Endodermal cell (in vitro differentiated cells): ENCODE measurements at regions not wholly inside any gene's neighbourhood (a gene's known extent, or its start where the extent isn't known, plus 50 kb on each side); places are given as distances from the start of the nearest gene placed in this dataset.

ENCODE experiments used
- DNase-seq: peaks from one replicate; pipeline ENCODE4 v3.0.0-alpha.2; 2017
- H3K27ac ChIP-seq: 2 replicates; pipeline ENCODE4 v1.5.1; 2013; ENCODE audit warnings: mild to moderate bottlenecking, low read depth, low read length, moderate library complexity
- H3K27me3 ChIP-seq: 2 replicates; pipeline ENCODE4 v1.6.1; 2013; ENCODE audit warnings: mild to moderate bottlenecking, low read length, moderate library complexity; ENCODE audit not compliant: insufficient read depth, control insufficient read depth, poor library complexity, severe bottlenecking
- H3K36me3 ChIP-seq: 2 replicates; pipeline ENCODE4 v1.7.0; 2013; ENCODE audit warnings: mild to moderate bottlenecking, low read length, moderate library complexity; ENCODE audit not compliant: control insufficient read depth, insufficient read depth
- H3K4me1 ChIP-seq: one replicate; pipeline ENCODE4 v1.7.0; 2013; ENCODE audit warnings: low read length; ENCODE audit not compliant: control insufficient read depth, insufficient read depth
- H3K4me3 ChIP-seq: 2 replicates; pipeline ENCODE4 v1.5.1; 2013; ENCODE audit warnings: mild to moderate bottlenecking, low read length, moderate library complexity
- H3K9ac ChIP-seq: 2 replicates; pipeline ENCODE4 v1.6.1; 2013; ENCODE audit warnings: mild to moderate bottlenecking, low read length, moderate library complexity; ENCODE audit not compliant: poor library complexity, severe bottlenecking; ENCODE audit errors: extremely low read depth
- H3K9me3 ChIP-seq: 2 replicates; pipeline ENCODE4 v1.6.1; 2013; ENCODE audit warnings: mild to moderate bottlenecking, low read length, moderate library complexity; ENCODE audit not compliant: control insufficient read depth
- H3K27ac Mint-ChIP-seq: 2 replicates; pipeline ENCODE4 v1.8.0; 2020; ENCODE audit warnings: mixed read lengths
- H3K27me3 Mint-ChIP-seq: 2 replicates; pipeline ENCODE4 v1.8.0; 2021; ENCODE audit warnings: mild to moderate bottlenecking, mixed read lengths; ENCODE audit not compliant: insufficient read depth
- H3K36me3 Mint-ChIP-seq: 2 replicates; pipeline ENCODE4 v1.8.0; 2020; ENCODE audit warnings: low read depth, mixed read lengths
- H3K4me1 Mint-ChIP-seq: 2 replicates; pipeline ENCODE4 v1.8.0; 2020; ENCODE audit warnings: mixed read lengths
- H3K4me3 Mint-ChIP-seq: 2 replicates; pipeline ENCODE4 v1.8.0; 2020; ENCODE audit warnings: mild to moderate bottlenecking, moderate library complexity, mixed read lengths
- H3K9me3 Mint-ChIP-seq: 2 replicates; pipeline ENCODE4 v1.8.0; 2020; ENCODE audit warnings: mild to moderate bottlenecking, mixed read lengths
- CTCF ChIP-seq: fragments of 200-600 bp; sonication (generic); conservative IDR thresholded peaks from 2 replicates; pipeline ENCODE4 v1.5.0; 2021; ENCODE audit warnings: antibody characterized with exemption, mild to moderate bottlenecking
- WGBS, 2 experiments: methylation state at CpG; one replicate each; pipeline versions ENCODE4 v1.1.5 to v1.1.7; 2013; ENCODE audit warnings: missing lambda C conversion rate in 2 of 2, mixed read lengths in 1 of 2; ENCODE audit not compliant: insufficient coverage in 1 of 2, insufficient read length in 1 of 2; 5-methylcytosine and 5-hydroxymethylcytosine counted together

- no peak for DNase-seq
- WGBS, 2 experiments = 92 to 100% methylated on average over 2 to 3 of the region's 3 CpGs
- Histone ChIP-seq H3K4me1 (no peaks in the 10 kb centered on the region), H3K9me3 (no peaks in the 10 kb centered on the region), H3K27me3 (no peaks in the 10 kb centered on the region), H3K36me3 (no peaks in the 10 kb centered on the region), H3K9ac (no peak overlapping the region), H3K27ac (no peak overlapping the region), H3K4me3 (no peak overlapping the region)
- H3K9me3 Mint-ChIP-seq = no peaks in the 10 kb centered on the region
- H3K4me1 Mint-ChIP-seq = no peaks in the 10 kb centered on the region
- TF ChIP-seq CTCF = no peak
- no peak overlapping the region for H3K4me3 Mint-ChIP-seq
- no peaks in the 10 kb centered on the region for H3K36me3 Mint-ChIP-seq
- no peaks in the 10 kb centered on the region for H3K27me3 Mint-ChIP-seq
- H3K27ac Mint-ChIP-seq = no peak overlapping the region
These were observed 946.4 kb upstream of the PTPRD start for GRCh38 chr9:11559001-11559776.

GRCh38 chr9:11577522-11577921 lies 964.7 kb upstream of the PTPRD start:
- H3K36me3 ChIP-seq = no peaks in the 10 kb centered on the region
- WGBS, 2 experiments = 95% methylated on average over 2 of the region's 2 CpGs; no CpG with 5 or more reads in 1 of the 2 experiments
- TF ChIP-seq CTCF = no peak
- no peak overlapping the region for H3K4me3 ChIP-seq
- H3K27ac ChIP-seq = no peak overlapping the region
- Mint-ChIP-seq H3K27me3 (no peaks in the 10 kb centered on the region), H3K4me1 (peaks cover 5% of the 10 kb centered on the region), H3K4me3 (no peak overlapping the region), H3K36me3 (no peaks in the 10 kb centered on the region), H3K27ac (no peak overlapping the region), H3K9me3 (no peaks in the 10 kb centered on the region)
- H3K9ac ChIP-seq = no peak overlapping the region
- no peaks in the 10 kb centered on the region for H3K27me3 ChIP-seq
- no peaks in the 10 kb centered on the region for H3K9me3 ChIP-seq
- no peak for DNase-seq
- H3K4me1 ChIP-seq = no peaks in the 10 kb centered on the region

GRCh38 chr9:11595756-11596155 lies 983.0 kb upstream of the PTPRD start:
- no peaks in the 10 kb centered on the region for H3K9me3 ChIP-seq
- Mint-ChIP-seq H3K27ac (no peak overlapping the region), H3K4me1 (no peaks in the 10 kb centered on the region), H3K27me3 (no peaks in the 10 kb centered on the region), H3K36me3 (no peaks in the 10 kb centered on the region), H3K4me3 (no peak overlapping the region), H3K9me3 (no peaks in the 10 kb centered on the region)
- no peak overlapping the region for H3K4me3 ChIP-seq
- TF ChIP-seq CTCF = no peak
- H3K27ac ChIP-seq = no peak overlapping the region
- DNase-seq = no peak
- no peaks in the 10 kb centered on the region for H3K4me1 ChIP-seq
- H3K9ac ChIP-seq = no peak overlapping the region
- no peaks in the 10 kb centered on the region for H3K36me3 ChIP-seq
- no peaks in the 10 kb centered on the region for H3K27me3 ChIP-seq
